Endothelial cell of umbilical vein (primary cell): ENCODE measurements at regions not wholly inside any gene's neighbourhood (a gene's known extent, or its start where the extent isn't known, plus 50 kb on each side); places are given as distances from the start of the nearest gene placed in this dataset.

Experiments
- BruUV-seq: library from RNA; stranded (reverse); fragments of 400-500 nt; replicated peaks from 2 replicates; lab custom pipeline; 2021; lab: Mats Ljungman, UMichigan
- CTCF ChIA-PET: fragments of 300-600, 350-600 bp; sonication (Branson Sonifier 250); formaldehyde crosslinking; loops from one replicate; lab custom pipeline; 2021; ENCODE audit warnings: antibody characterized with exemption, inconsistent platforms; lab: Charles Lee
- POLR2A ChIA-PET: fragments of 300-600, 350-600 bp; sonication (Branson Sonifier 250); formaldehyde crosslinking; loops from one replicate; lab custom pipeline; 2021; ENCODE audit warnings: antibody characterized with exemption, inconsistent platforms; lab: Charles Lee
- DNase-seq: peaks from one replicate; pipeline ENCODE4 v3.0.0-alpha.2; 2011; ENCODE audit warnings: low read depth, low spot score
- FAIRE-seq: peaks from 2 replicates; lab custom pipeline; 2011; peaks lifted over from hg19 to GRCh38; lab: Jason Lieb, UNC
- H2AFZ ChIP-seq: 2 replicates; pipeline ENCODE4 v1.6.0; 2012; ENCODE audit warnings: low read depth, low read length, control low read depth, inconsistent platforms
- H3K27ac ChIP-seq: 2 replicates; pipeline ENCODE4 v1.5.1; 2011; ENCODE audit warnings: low read depth, mild to moderate bottlenecking, control low read depth, low read length, moderate library complexity; ENCODE audit not compliant: insufficient read depth
- H3K27me3 ChIP-seq, 2 experiments: 2 replicates each; pipeline versions ENCODE4 v1.6.0 to v1.6.1; 2011; ENCODE audit warnings: low read length in 2 of 2, mixed read lengths in 1 of 2; ENCODE audit not compliant: control insufficient read depth in 2 of 2, insufficient read depth in 2 of 2
- H3K36me3 ChIP-seq, 2 experiments: 2 replicates in 1 of 2; 3 replicates in 1 of 2; pipeline ENCODE4 v1.5.1; 2011; ENCODE audit warnings: low read length in 2 of 2, mild to moderate bottlenecking in 1 of 2, moderate library complexity in 1 of 2; ENCODE audit not compliant: control insufficient read depth in 2 of 2, insufficient read depth in 2 of 2; ENCODE audit errors: extremely low read depth in 1 of 2
- H3K4me1 ChIP-seq: 3 replicates; pipeline ENCODE4 v1.5.1; 2011; ENCODE audit warnings: mild to moderate bottlenecking, low read length; ENCODE audit not compliant: control insufficient read depth, insufficient read depth; ENCODE audit errors: extremely low read depth
- H3K4me2 ChIP-seq: 2 replicates; pipeline ENCODE4 v1.6.1; 2011; ENCODE audit warnings: low read length, control low read depth, mixed read lengths; ENCODE audit not compliant: insufficient read depth
- H3K4me3 ChIP-seq, 3 experiments: fragments of 200-600 bp in 1 of 3; sonication (generic), shearing (Covaris generic) in 1 of 3; replicated peaks in 1 of 3; 2 replicates each; pipeline ENCODE4 v1.5.1; 2011 to 2016; ENCODE audit warnings: control low read depth in 3 of 3, low read length in 3 of 3, mild to moderate bottlenecking in 2 of 3, inconsistent platforms in 1 of 3, low read depth in 1 of 3, moderate library complexity in 1 of 3; ENCODE audit not compliant: insufficient read depth in 1 of 3
- H3K79me2 ChIP-seq: 2 replicates; pipeline ENCODE4 v1.6.0; 2012; ENCODE audit warnings: low read length, inconsistent platforms; ENCODE audit not compliant: control insufficient read depth, insufficient read depth
- H3K9ac ChIP-seq: replicated peaks from 2 replicates; pipeline ENCODE3; 2011; ENCODE audit warnings: low read length, control low read depth; ENCODE audit not compliant: insufficient read depth; ENCODE audit errors: extremely low read depth
- H3K9me1 ChIP-seq: replicated peaks from 3 replicates; pipeline ENCODE4 v1.6.0; 2011; ENCODE audit warnings: mild to moderate bottlenecking, low read length; ENCODE audit not compliant: control insufficient read depth, insufficient read depth; ENCODE audit errors: extremely low read depth
- H3K9me3 ChIP-seq: replicated peaks from 2 replicates; pipeline ENCODE4 v1.5.1; 2012; ENCODE audit warnings: low read length, inconsistent platforms; ENCODE audit not compliant: control insufficient read depth, insufficient read depth
- H4K20me1 ChIP-seq: replicated peaks from 2 replicates; pipeline ENCODE3; 2011; ENCODE audit warnings: mild to moderate bottlenecking, low read length; ENCODE audit not compliant: control insufficient read depth, insufficient read depth; ENCODE audit errors: extremely low read depth
- EZH2 ChIP-seq: IDR thresholded peaks from 2 replicates; pipeline ENCODE4 v1.6.1; 2012; ENCODE audit warnings: borderline replicate concordance, low read depth, mild to moderate bottlenecking, moderate library complexity, low read length, inconsistent platforms; ENCODE audit not compliant: severe bottlenecking
- FOS ChIP-seq: IDR thresholded peaks from 2 replicates; pipeline ENCODE4 v1.6.1; 2011; ENCODE audit warnings: mild to moderate bottlenecking, low read length, moderate library complexity, borderline replicate concordance; ENCODE audit not compliant: insufficient read depth
- GATA2 ChIP-seq: IDR thresholded peaks from 2 replicates; pipeline ENCODE4 v1.7.0; 2011; ENCODE audit warnings: low read depth, mild to moderate bottlenecking, moderate library complexity, mixed read lengths, low read length; ENCODE audit not compliant: insufficient read length, insufficient read depth
- JUN ChIP-seq: IDR thresholded peaks from 2 replicates; pipeline ENCODE4 v1.6.1; 2011; ENCODE audit warnings: borderline replicate concordance, low read depth; ENCODE audit not compliant: insufficient read length, insufficient read depth
- MYC ChIP-seq: IDR thresholded peaks from one replicate; pipeline ENCODE4 v1.6.1; 2011; ENCODE audit warnings: mild to moderate bottlenecking, low read depth, low read length
- POLR2A ChIP-seq: IDR thresholded peaks from 2 replicates; pipeline ENCODE4 v1.6.1; 2012; ENCODE audit warnings: low read depth, mild to moderate bottlenecking, control low read depth, low read length
- POLR2AphosphoS5 ChIP-seq: IDR thresholded peaks from 2 replicates; pipeline ENCODE4 v1.6.1; 2012; ENCODE audit warnings: low read depth, mild to moderate bottlenecking, control low read depth, low read length, moderate library complexity; ENCODE audit not compliant: insufficient read depth
- dilution Hi-C: fragments of 300-500 bp; cut with MboI; formaldehyde crosslinking; loops from one replicate; pipeline ENCODE4 v1.15.0; 2019; ENCODE audit warnings: low sequenced_read_pairs; ENCODE audit not compliant: extremely low pct_ligation_motif_present
- intact Hi-C: fragments of 100-400 bp; cut with micrococcal nuclease; formaldehyde crosslinking; loops from one replicate; pipeline ENCODE4 v1.10.0; 2022
- TF ChIP-seq, protein P1 (sequence below): IDR thresholded peaks from 2 replicates; pipeline ENCODE4 v1.6.1; 2011; ENCODE audit not compliant: insufficient read depth, insufficient read length
- TF ChIP-seq, protein P2 (sequence below), 2 donors: IDR thresholded peaks; 1 replicate in 1 of 2; 2 replicates in 1 of 2; pipeline ENCODE4 v1.5.1; 2011; ENCODE audit warnings: low read length in 2 of 2, mild to moderate bottlenecking in 2 of 2, moderate library complexity in 2 of 2, control low read depth in 1 of 2, inconsistent platforms in 1 of 2, low read depth in 1 of 2; ENCODE audit not compliant: insufficient read depth in 1 of 2; ENCODE audit errors: extremely low read depth in 1 of 2

DNA sequence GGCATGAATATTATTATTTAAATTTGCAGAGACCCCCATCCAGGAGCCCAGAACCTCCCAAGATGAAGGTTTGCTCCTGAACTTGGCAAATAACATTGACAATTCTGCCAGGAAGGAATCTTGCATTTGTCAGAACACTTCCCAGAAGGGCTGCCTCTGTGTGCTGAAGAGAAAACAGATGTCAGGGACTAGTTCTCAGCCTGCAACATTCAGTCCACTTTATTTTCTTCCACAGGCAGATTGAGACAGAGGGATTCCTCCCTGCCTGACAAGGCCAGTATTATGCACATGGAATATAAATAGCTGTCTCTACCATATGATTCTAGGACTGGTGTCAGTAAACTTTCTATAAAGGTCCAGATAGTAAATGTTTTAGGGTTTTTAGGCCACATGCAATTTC is 171.5 kb upstream of the SIX2 start:
- POLR2A ChIA-PET = no interaction called here
- Histone ChIP-seq H3K4me1 (no peaks in the 10 kb centered on the region), H3K9me3 (no peaks in the 10 kb centered on the region), H3K9ac (no peak overlapping the region), H4K20me1 (no peaks in the 10 kb centered on the region), H3K27me3 (no peaks in the 10 kb centered on the region), H3K27ac (no peak overlapping the region), H3K9me1 (no peaks in the 10 kb centered on the region), H3K4me3 (no peak overlapping the region), H3K79me2 (no peaks in the 10 kb centered on the region), H3K4me2 (no peak overlapping the region), H2AFZ (no peak overlapping the region), H3K36me3 (no peaks in the 10 kb centered on the region)
- FAIRE-seq = no peak
- intact Hi-C loops = no loop called here
- CTCF ChIA-PET = interaction anchor here (0.6 to 1.4 kb wide), 3 partner anchors 7 to 67 kb away, joined by 3 to 5 read pairs (median 4); no protein-coding TSS in a partner anchor
- TF ChIP-seq, protein P1, sequence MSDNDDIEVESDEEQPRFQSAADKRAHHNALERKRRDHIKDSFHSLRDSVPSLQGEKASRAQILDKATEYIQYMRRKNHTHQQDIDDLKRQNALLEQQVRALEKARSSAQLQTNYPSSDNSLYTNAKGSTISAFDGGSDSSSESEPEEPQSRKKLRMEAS = no peak
- TF ChIP-seq MYC (no peak), FOS (no peak), EZH2 (no peak)
- BruUV-seq = no TSS peak
- DNase-seq = no peak
- dilution Hi-C loops = no loop called here

DNA sequence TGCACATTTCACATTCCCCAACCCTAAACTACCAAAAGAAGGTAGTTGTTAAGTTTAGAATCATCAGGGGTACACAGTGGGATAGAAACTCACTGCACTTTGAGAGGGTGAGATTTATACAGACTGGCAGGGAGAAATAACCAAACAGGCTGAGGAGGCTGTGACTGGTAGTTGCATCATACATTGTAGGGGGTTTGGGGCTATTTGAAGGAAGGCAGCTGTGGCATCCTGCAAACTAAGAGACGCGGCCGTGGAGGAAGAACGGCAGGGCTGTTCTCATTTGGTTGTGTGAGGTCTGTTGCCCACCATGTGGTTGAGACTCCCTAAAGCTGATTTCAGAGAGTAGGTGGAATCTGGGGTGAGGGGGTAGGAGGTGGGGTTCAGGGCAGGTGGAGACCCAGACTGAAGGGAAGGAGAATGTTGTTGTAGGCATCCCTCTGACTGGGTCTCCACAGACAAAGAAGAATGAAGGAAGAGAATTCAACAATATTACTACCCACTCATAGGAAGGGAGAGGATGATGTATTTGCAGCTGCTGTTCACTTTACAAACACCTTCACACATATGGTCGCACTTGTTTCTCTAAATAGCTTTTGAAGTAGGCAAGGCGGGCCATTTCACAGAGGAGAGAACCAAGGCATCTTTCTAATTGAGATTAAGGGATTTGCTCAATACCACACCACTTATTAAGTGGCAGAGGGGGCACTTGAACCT is 170.9 kb upstream of the SIX2 start:
- Histone ChIP-seq H3K27ac (no peak overlapping the region), H3K36me3 (no peaks in the 10 kb centered on the region), H2AFZ (no peak overlapping the region), H3K4me3 (no peak overlapping the region), H3K9ac (no peak overlapping the region), H3K9me1 (no peaks in the 10 kb centered on the region), H4K20me1 (no peaks in the 10 kb centered on the region), H3K9me3 (no peaks in the 10 kb centered on the region), H3K27me3 (no peaks in the 10 kb centered on the region), H3K4me2 (no peak overlapping the region), H3K4me1 (no peaks in the 10 kb centered on the region), H3K79me2 (no peaks in the 10 kb centered on the region)
- no TSS peak for BruUV-seq
- ChIA-PET CTCF (no interaction called here), POLR2A (no interaction called here)
- dilution Hi-C loops = no loop called here
- intact Hi-C loops = no loop called here
- no peak for DNase-seq
- no peak for FAIRE-seq
- TF ChIP-seq GATA2 (no peak), MYC (no peak), EZH2 (no peak), POLR2AphosphoS5 (no peak), FOS (no peak), JUN (no peak), POLR2A (no peak)
- TF ChIP-seq, protein P2, sequence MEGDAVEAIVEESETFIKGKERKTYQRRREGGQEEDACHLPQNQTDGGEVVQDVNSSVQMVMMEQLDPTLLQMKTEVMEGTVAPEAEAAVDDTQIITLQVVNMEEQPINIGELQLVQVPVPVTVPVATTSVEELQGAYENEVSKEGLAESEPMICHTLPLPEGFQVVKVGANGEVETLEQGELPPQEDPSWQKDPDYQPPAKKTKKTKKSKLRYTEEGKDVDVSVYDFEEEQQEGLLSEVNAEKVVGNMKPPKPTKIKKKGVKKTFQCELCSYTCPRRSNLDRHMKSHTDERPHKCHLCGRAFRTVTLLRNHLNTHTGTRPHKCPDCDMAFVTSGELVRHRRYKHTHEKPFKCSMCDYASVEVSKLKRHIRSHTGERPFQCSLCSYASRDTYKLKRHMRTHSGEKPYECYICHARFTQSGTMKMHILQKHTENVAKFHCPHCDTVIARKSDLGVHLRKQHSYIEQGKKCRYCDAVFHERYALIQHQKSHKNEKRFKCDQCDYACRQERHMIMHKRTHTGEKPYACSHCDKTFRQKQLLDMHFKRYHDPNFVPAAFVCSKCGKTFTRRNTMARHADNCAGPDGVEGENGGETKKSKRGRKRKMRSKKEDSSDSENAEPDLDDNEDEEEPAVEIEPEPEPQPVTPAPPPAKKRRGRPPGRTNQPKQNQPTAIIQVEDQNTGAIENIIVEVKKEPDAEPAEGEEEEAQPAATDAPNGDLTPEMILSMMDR (IDR thresholded peaks at IDR 0.05; ENCODE audit: extremely low read depth in 1 of 2, insufficient read depth in 1 of 2, low read depth in 1 of 2, low read length in 2 of 2) = no peak
- TF ChIP-seq, protein P1 = no peak
